IMR-90 (cell line): ENCODE measurements at regions not wholly inside any gene's neighbourhood (a gene's known extent, or its start where the extent isn't known, plus 50 kb on each side); places are given as distances from the start of the nearest gene placed in this dataset.

Experiments used
- ATAC-seq: fragments of 200-7000 bp; cut with Tn5 transposase; 2 replicates; pipeline ENCODE4 v1.9.1; 2020; ENCODE audit warnings: low read depth, mild to moderate bottlenecking, moderate library complexity
- BruUV-seq: library from RNA; stranded (reverse); fragments of 400-500 nt; replicated peaks from 2 replicates; lab custom pipeline; 2021; lab: Mats Ljungman, UMichigan
- CTCF ChIA-PET: fragments of 300-600 bp; formaldehyde crosslinking; extraction: SDS; loops from one replicate; lab custom pipeline; 2021; ENCODE audit warnings: antibody characterized with exemption; lab: Yijun Ruan, JAX
- POLR2A ChIA-PET: fragments of 300-600 bp; sonication (Branson Sonifier 250); formaldehyde crosslinking; loops from one replicate; lab custom pipeline; 2022; ENCODE audit warnings: antibody characterized with exemption; ENCODE audit not compliant: unreplicated experiment; lab: Charles Lee
- DNase-seq: peaks from one replicate; pipeline ENCODE4 v3.0.0; 2013
- H2AFZ ChIP-seq: replicated peaks from 2 replicates; pipeline ENCODE3; 2013; ENCODE audit warnings: low read length, mild to moderate bottlenecking; ENCODE audit not compliant: poor library complexity
- H2AK5ac ChIP-seq: 2 replicates; pipeline ENCODE4 v1.6.1; 2013; ENCODE audit warnings: low read depth, low read length, inconsistent platforms
- H2AK9ac ChIP-seq: replicated peaks from 2 replicates; pipeline ENCODE3; 2013; ENCODE audit warnings: mild to moderate bottlenecking, low read depth, low read length, moderate library complexity; ENCODE audit not compliant: poor library complexity
- H2BK120ac ChIP-seq: 2 replicates; pipeline ENCODE4 v1.6.1; 2013; ENCODE audit warnings: low read depth, low read length, inconsistent platforms
- H2BK15ac ChIP-seq: 3 replicates; pipeline ENCODE4 v1.6.1; 2013; ENCODE audit warnings: low read depth, low read length, inconsistent platforms
- H2BK20ac ChIP-seq: 2 replicates; pipeline ENCODE4 v1.6.1; 2013; ENCODE audit warnings: low read depth, mild to moderate bottlenecking, inconsistent platforms, low read length, moderate library complexity
- H2BK5ac ChIP-seq: 2 replicates; pipeline ENCODE4 v1.6.1; 2013; ENCODE audit warnings: mild to moderate bottlenecking, low read depth, low read length, inconsistent platforms; ENCODE audit not compliant: poor library complexity, severe bottlenecking
- H3K14ac ChIP-seq: replicated peaks from 2 replicates; pipeline ENCODE4 v1.6.1; 2013; ENCODE audit warnings: low read depth, low read length, inconsistent platforms
- H3K18ac ChIP-seq: 2 replicates; pipeline ENCODE4 v1.6.1; 2013; ENCODE audit warnings: low read depth, low read length, control low read depth
- H3K23ac ChIP-seq: 2 replicates; pipeline ENCODE4 v1.6.1; 2013; ENCODE audit warnings: low read depth, low read length, inconsistent platforms
- H3K27ac ChIP-seq: 2 replicates; pipeline ENCODE4 v1.5.1; 2013; ENCODE audit warnings: mild to moderate bottlenecking, control low read depth, low read length; ENCODE audit not compliant: insufficient read depth
- H3K27me3 ChIP-seq: 2 replicates; pipeline ENCODE4 v1.6.1; 2013; ENCODE audit warnings: low read length; ENCODE audit not compliant: control insufficient read depth, insufficient read depth
- H3K36me3 ChIP-seq: 2 replicates; pipeline ENCODE4 v1.6.1; 2013; ENCODE audit warnings: low read length, mixed read lengths; ENCODE audit not compliant: control insufficient read depth, insufficient read depth
- H3K4ac ChIP-seq: 2 replicates; pipeline ENCODE4 v1.6.1; 2013; ENCODE audit warnings: low read depth, low read length, inconsistent platforms
- H3K4me1 ChIP-seq: 2 replicates; pipeline ENCODE4 v1.6.1; 2013; ENCODE audit warnings: low read length, mixed read lengths; ENCODE audit not compliant: control insufficient read depth, insufficient read depth
- H3K4me2 ChIP-seq: 2 replicates; pipeline ENCODE4 v1.6.1; 2013; ENCODE audit warnings: low read depth, mild to moderate bottlenecking, control low read depth, low read length, moderate library complexity
- H3K4me3 ChIP-seq: 2 replicates; pipeline ENCODE4 v1.5.1; 2013; ENCODE audit warnings: low read depth, mild to moderate bottlenecking, control low read depth, low read length, moderate library complexity; ENCODE audit not compliant: insufficient read depth
- H3K56ac ChIP-seq: 2 replicates; pipeline ENCODE4 v1.6.1; 2013; ENCODE audit warnings: low read length, inconsistent platforms; ENCODE audit not compliant: insufficient read depth; ENCODE audit errors: extremely low read depth
- H3K79me1 ChIP-seq, 2 experiments: 2 replicates each; pipeline ENCODE4 v1.6.1; 2013; ENCODE audit warnings: low read length in 2 of 2, inconsistent platforms in 1 of 2, low read depth in 1 of 2
- H3K9ac ChIP-seq: 2 replicates; pipeline ENCODE4 v1.6.1; 2013; ENCODE audit warnings: low read depth, low read length, control low read depth
- H3K9me1 ChIP-seq: 2 replicates; pipeline ENCODE4 v1.6.1; 2013; ENCODE audit warnings: low read length, inconsistent platforms; ENCODE audit not compliant: insufficient read depth
- H3K9me3 ChIP-seq: 2 replicates; pipeline ENCODE4 v1.6.1; 2013; ENCODE audit warnings: low read length; ENCODE audit not compliant: control insufficient read depth, insufficient read depth
- H4K20me1 ChIP-seq: 2 replicates; pipeline ENCODE4 v1.6.1; 2013; ENCODE audit warnings: low read length, inconsistent platforms; ENCODE audit not compliant: insufficient read depth
- H4K5ac ChIP-seq: 2 replicates; pipeline ENCODE4 v1.6.1; 2013; ENCODE audit warnings: mild to moderate bottlenecking, low read depth, low read length, control low read depth
- H4K8ac ChIP-seq, 2 experiments: 2 replicates each; pipeline ENCODE4 v1.6.1; 2013; ENCODE audit warnings: low read depth in 2 of 2, low read length in 2 of 2, control low read depth in 1 of 2, inconsistent platforms in 1 of 2
- H4K91ac ChIP-seq: 2 replicates; pipeline ENCODE4 v1.6.1; 2013; ENCODE audit warnings: low read depth, low read length, inconsistent platforms; ENCODE audit not compliant: insufficient read depth
- CEBPB ChIP-seq: IDR thresholded peaks from 2 replicates; pipeline ENCODE4 v1.6.1; 2012; ENCODE audit warnings: low read depth, low read length, improper control_type of control experiment
- RFX5 ChIP-seq: IDR thresholded peaks from 2 replicates; pipeline ENCODE4 v1.8.0; 2012; ENCODE audit warnings: low read depth, mild to moderate bottlenecking, low read length, moderate library complexity
- WGBS, 2 experiments: methylation state at CpG; one replicate each; pipeline versions ENCODE4 v1.1.5 to v1.1.7; 2013; ENCODE audit warnings: missing lambda C conversion rate in 2 of 2; ENCODE audit not compliant: insufficient read length in 1 of 2; ENCODE audit errors: extremely low coverage in 2 of 2; 5-methylcytosine and 5-hydroxymethylcytosine counted together
- dilution Hi-C: fragments of 300-500 bp; cut with HindIII; formaldehyde crosslinking; loops from one replicate; pipeline ENCODE4 v1.14.3; 2018; ENCODE audit warnings: low sequenced_read_pairs; ENCODE audit not compliant: unreplicated experiment
- in situ Hi-C: fragments of 300-500 bp; cut with MboI; formaldehyde crosslinking; loops from 3 replicates; pipeline ENCODE4 v1.14.3; 2019; ENCODE audit warnings: low sequenced_read_pairs, inconsistent platforms, mixed read lengths
- intact Hi-C: fragments of 100-400 bp; cut with micrococcal nuclease; formaldehyde crosslinking; loops from 2 replicates; pipeline ENCODE4 v1.10.0; 2022

GRCh38 chr1:168782559-168783116, 53.6 kb upstream of the DPT start:
- Histone ChIP-seq H4K91ac (no peak overlapping the region), H3K9me3 (no peaks in the 10 kb centered on the region), H2AK9ac (no peak overlapping the region), H3K4ac (no peak overlapping the region), H3K56ac (no peak overlapping the region), H3K9ac (no peak overlapping the region), H3K4me3 (no peak overlapping the region), H3K9me1 (no peaks in the 10 kb centered on the region), H2BK5ac (no peak overlapping the region), H3K79me1 (no peaks in the 10 kb centered on the region), H3K4me1 (no peaks in the 10 kb centered on the region), H3K4me2 (no peak overlapping the region), H4K5ac (no peak overlapping the region), H3K18ac (no peak overlapping the region), H3K14ac (no peak overlapping the region), H2BK20ac (no peak overlapping the region), H2BK120ac (no peak overlapping the region), H2AK5ac (no peak overlapping the region), H2AFZ (no peak overlapping the region), H3K23ac (no peak overlapping the region), H3K27ac (no peak overlapping the region), H4K8ac (no peak overlapping the region), H3K36me3 (no peaks in the 10 kb centered on the region), H2BK15ac (no peak overlapping the region), H3K27me3 (no peaks in the 10 kb centered on the region), H4K20me1 (no peaks in the 10 kb centered on the region)
- BruUV-seq, result no TSS peak
- ATAC-seq (no peak), DNase-seq (no peak)
- in situ Hi-C loops (no loop called here), intact Hi-C loops (no loop called here), dilution Hi-C loops (no loop called here)
- WGBS, 2 experiments, result no CpG with 5 or more reads among the region's 3 CpGs
- POLR2A ChIA-PET, result no interaction called here
- CTCF ChIA-PET, result no interaction called here
- TF ChIP-seq CEBPB, result 0 out of 2 replicates have a peak, but pooled peaks have one; percentile 29
- TF ChIP-seq RFX5, result no peak
